HG02870 (cell line): ENCODE measurements at regions not wholly inside any gene's neighbourhood (a gene's known extent, or its start where the extent isn't known, plus 50 kb on each side); places are given as distances from the start of the nearest gene placed in this dataset.
A peak's percentile ranks its signal among the peaks of the same experiment; 100 is the strongest.

Experiments used
- ATAC-seq: cut with Tn5 transposase; IDR thresholded peaks from one replicate; pipeline ENCODE4 v1.9.1; 2021; ENCODE audit warnings: mild to moderate bottlenecking, moderate library complexity; ENCODE audit not compliant: unreplicated experiment

- no peak for ATAC-seq
Observed at GRCh38 chr3:158961911-158962310, 160.1 kb downstream of the MFSD1 start.

- ATAC-seq = no peak
Observed at GRCh38 chr3:158970006-158970405, 168.2 kb downstream of the MFSD1 start.

DNA sequence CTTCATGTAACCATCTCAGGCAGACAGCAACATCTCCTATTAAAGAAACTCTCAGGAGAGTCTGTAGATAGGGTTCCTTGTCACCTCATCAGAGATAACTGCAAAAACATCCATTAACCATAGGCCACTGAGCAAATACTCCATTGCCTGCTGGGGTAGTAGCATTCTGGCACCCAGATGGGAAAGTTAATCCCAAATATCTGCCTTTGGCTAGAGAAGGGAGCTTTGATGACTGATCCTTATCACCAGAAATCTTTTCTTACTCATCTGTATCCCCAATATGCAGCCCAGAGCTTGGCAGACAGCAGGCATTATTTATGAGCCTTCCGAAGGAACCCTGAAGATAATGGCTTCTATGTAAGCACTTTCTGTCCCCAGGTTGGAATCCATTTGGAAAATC is 173.1 kb downstream of the MFSD1 start:
- no peak for ATAC-seq

DNA sequence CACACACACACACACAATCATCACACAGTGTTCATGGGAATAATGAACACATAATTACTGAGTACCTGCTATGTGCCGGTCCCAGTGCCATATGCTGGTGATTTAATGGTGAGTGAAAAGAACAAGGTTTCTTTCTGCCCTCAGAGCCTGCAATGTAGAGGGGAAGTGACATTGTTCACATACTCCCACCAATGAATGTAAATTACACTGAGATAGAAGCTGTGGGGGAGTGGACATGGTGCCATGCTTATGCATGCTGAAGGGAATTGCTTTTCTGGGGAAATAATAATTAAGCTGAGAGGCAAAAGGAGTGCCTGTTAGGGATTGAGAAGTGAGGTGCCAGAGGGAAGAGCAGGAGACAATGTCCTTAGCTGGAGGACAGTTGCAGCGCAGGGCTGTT is 175.1 kb downstream of the MFSD1 start:
- ATAC-seq = no peak

DNA sequence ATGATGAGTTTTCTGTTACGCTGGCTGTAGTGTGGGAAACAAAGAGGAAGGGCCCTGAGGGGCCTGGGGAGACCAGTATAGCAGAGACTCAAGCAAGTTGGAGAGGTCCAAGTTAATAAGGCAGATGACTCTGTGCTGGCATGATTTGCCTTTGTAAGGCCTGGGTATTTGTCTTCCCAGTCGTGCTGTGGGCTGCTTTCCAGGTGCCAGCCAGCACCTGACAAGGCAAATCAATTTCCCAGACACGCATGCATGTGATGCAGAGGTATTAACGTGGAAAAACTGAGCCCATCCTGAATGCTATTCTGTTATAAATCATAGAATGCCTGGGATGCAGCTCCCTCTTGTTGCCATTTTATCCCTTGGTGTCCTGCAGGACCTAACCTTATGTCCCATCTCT is 175.6 kb downstream of the MFSD1 start:
- no peak for ATAC-seq

DNA sequence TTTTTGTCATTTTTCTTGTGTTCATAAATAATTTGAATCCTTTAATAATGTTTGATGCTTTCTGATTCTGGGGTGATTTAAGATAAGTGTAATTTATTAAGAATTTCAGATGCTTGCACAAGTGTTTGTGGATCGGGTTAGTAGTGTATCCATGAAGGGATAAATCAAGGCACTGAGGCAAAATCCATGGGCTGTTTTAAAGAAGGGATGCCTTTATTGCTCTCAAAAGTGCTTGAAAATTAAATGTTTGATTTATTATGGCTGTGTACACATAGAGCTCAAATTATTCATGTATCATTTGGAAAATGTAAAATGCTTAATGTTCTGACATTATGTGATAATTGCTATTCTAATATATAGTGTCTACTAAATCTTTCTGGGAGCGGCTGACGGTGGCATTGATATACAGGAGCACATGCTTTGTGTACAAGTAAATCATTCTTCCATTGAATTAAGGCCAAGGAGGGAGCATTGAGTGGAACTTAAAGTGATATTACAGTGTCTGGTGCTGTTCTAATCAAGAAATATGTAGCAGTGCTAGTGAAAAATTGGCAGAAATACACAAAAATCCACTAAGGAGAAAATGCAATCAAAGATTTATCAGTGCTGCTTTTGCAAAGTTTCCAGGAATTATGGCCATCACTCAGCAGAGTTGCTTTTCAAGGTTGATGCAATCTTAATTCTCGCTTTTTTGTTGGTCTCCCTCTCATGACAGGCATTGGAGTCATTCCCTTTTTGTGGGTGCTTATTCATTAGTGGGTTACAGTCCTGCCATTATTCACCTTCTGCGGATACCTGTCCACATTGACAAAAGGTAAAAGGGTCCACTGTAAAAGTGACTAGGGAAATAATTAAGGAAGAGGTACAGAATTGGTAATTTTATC is 181.6 kb downstream of the MFSD1 start:
- ATAC-seq = no peak

- no peak for ATAC-seq
Observed at GRCh38 chr3:158991146-158991705, 189.4 kb downstream of the MFSD1 start.

DNA sequence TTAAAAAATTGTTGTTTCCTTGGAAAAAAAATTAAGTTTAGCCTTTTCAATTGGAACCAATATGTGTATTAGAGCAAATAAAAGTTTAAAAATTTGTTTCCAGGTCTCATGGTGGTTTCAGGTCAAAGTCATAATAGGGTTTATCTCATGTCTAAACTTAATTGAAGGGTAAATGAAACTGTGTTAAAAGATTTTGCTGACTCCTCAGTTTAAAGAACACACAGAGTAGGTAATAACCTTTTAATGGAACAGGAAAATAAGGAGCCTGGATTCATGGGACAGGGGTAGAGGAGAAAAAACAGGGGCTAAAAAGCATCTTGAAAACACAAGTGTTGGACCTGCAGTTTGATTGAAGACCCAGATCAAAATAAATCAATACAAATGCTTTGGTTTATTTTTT is 190.6 kb downstream of the MFSD1 start:
- ATAC-seq = no peak

GRCh38 chr3:158994386-158994785 is 192.5 kb downstream of the MFSD1 start:
- ATAC-seq = no peak

- no peak for ATAC-seq
Observed at GRCh38 chr3:159001711-159002110, 199.9 kb downstream of the MFSD1 start.

DNA sequence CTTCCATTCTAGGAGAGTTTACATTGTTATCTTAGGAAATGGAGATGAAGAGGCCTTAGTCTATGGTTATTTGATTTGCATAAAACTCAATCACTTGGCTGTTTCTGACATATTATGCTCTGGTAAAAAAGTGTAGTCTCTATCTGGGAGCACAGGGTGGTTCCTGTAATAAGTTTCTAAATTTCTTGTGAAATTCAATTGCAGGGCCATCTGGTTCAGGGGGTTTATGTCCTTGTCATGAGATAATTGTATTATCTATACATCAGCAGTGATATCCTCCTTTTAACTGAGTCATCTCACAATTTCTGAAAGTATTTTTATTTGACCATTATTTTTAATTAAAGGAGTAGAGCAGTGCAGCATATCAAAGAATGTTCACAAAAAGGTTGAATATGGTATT is 203.3 kb downstream of the MFSD1 start:
- ATAC-seq = no peak

- no peak for ATAC-seq
Observed at GRCh38 chr3:159007331-159007730, 205.5 kb downstream of the MFSD1 start.

- ATAC-seq = no peak
Observed at GRCh38 chr3:159008401-159008800, 206.5 kb downstream of the MFSD1 start.

DNA sequence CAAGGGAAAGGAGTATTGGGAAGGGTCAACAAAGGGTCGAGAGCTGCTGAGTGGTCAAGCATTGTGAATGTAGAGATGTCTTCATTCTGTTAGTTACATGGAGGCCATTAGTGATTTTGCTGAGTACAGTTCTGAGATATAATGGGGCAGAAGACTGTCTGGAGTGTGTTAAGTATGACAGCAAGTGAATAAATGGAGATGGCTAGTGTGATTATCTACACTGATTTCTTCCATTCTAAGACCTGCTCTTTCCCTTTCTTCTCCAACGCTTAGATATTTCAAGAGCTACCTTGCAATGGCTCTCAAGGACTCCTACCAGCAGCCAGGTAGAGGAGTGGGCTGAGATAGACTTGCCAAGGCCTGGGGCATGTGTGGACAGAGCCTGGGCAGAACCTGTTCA is 216.5 kb downstream of the MFSD1 start:
- ATAC-seq = no peak

DNA sequence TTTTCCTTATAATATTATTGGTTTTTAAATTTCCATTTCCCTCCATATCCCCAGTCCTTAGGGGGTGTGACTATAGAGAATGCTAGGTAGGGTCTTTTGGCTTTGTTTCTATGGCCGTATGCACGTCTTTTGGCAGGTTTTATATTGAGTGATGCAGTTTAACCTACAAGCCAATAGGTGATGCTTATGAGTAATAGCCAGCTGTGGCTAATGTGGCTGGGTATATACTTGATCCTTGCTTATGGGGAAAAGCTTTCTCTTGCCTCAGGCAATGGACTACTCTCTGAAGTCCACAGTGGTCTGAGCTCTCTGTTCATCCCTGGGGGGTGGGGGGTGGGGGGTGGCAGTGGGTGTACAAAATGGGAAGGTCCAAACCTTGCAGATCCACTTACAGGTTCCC is 223.9 kb downstream of the MFSD1 start:
- no peak for ATAC-seq

GRCh38 chr3:159026510-159026909 is 224.7 kb downstream of the MFSD1 start:
- no peak for ATAC-seq

DNA sequence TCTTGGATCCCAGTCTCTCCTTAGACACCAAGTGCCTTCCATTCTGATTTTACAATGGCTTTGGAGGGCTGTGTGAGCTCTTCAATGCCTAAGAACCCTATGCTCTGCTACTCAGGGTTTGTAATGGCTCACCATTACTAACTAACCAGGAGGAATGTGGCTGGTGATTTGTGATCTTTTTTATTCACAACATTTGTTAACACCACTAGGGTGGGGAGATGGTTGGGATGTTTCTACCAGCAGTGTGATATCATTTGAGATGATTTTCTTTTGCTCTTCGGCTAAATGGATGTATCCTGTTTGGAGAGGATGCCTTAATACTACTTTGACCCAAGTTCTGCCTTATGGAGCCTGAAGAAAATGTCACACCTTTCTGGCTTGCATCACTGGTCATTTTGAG is 226.9 kb downstream of the MFSD1 start:
- ATAC-seq = no peak

- ATAC-seq = peak; percentile 92
Observed at GRCh38 chr3:159029306-159030026, 227.6 kb downstream of the MFSD1 start.

DNA sequence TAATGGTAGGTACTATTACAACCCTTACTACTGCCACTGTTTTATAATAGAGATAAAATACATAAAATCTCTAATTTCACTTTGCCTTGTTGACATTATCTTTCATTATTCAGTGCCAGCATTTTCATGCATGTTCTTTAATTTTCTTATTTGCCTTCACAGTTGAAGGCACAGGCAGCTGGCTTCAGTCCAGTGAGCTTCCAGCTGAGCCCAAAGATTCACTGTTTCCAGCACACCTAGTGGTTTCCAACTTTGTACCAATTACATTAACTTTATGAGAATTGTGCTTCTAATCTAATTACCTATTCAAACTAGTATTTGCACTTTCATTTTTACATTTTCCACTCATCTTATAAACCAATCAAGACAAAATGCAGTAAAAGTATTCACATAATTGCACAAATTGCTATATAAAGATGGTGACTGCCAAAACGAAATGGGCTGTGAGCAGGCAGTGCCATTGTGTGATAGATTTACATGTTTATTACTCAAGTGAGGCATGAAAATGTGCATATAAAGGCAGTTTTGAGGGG is 228.3 kb downstream of the MFSD1 start:
- ATAC-seq = no peak

DNA sequence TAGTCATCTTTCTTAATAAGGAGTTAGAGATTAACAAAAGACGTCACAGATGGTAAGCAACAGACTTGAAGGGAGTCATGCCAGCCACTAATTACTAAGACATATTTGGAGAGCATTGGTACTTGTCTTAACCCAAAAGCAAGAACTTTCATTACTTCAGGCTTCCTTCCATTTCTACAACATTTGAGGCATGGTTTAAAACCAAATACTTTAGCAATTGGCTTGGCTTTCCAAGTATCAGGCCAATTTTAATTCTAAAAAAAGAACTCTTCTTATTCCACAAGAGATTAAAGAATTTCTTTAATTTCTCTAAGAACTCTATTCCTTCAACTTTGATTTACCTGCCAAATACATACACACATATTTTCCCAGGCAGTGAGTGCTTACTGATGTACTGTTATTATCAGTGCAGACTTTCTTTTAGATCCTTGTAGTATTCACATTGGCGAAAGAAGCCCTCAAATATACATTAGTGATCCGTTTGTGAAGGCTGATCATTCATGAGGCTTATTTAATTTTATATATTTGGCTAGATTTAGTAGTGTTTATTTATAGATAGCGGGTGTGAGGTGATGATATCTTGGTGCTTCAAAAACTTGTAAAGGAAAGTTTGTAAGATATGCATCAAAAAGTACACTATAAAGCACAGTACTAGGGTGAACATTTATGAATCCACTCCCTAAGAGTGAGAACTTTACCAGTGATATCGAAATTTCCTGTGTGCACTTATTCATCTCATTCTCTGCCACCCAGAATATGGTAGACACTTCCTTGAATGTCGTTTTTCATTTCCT is 229.2 kb downstream of the MFSD1 start:
- no peak for ATAC-seq

GRCh38 chr3:159032311-159032710 is 230.5 kb downstream of the MFSD1 start:
- ATAC-seq = no peak
